ENCODE measurements at regions not wholly inside any gene's neighbourhood (a gene's known extent, or its start where the extent isn't known, plus 50 kb on each side); places are given as distances from the start of the nearest gene placed in this dataset.

DNA sequence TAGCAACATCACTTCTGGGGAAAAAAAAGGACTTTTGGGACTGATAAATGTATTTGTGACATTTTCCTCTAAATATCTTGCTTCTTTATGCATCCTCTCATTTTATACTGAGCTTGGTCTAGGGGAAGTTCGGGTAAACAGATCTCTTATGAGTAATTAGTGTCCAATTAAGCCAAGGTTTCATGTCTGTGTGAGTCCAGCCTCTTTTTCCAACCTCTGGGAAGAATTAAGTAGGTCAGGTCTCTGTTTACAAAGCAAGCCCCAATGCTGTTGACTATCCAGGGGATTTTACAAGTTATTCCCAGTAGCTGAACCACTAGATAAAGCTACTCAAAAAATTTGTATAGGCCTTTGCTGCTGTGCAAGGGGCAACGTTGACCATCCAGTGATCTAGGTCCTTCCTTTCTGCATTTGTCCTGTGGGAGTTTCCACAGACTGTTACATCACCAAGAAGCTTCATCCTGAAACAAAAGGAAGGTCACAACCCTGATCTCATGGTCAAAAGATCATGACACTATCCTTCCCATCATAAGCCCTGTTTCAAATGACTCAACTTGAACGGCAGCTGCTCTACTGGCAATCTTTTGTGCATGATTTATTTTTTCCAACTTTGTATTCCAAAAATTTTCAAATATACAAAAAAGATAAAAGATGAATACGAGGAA lies 74.3 kb downstream of the ETS2 start:
- intact Hi-C loops (cut with DNase I) = no loop called here
- ATAC-seq = no peak
- DNase-seq (ENCODE audit: missing footprints) = no peak

DNA sequence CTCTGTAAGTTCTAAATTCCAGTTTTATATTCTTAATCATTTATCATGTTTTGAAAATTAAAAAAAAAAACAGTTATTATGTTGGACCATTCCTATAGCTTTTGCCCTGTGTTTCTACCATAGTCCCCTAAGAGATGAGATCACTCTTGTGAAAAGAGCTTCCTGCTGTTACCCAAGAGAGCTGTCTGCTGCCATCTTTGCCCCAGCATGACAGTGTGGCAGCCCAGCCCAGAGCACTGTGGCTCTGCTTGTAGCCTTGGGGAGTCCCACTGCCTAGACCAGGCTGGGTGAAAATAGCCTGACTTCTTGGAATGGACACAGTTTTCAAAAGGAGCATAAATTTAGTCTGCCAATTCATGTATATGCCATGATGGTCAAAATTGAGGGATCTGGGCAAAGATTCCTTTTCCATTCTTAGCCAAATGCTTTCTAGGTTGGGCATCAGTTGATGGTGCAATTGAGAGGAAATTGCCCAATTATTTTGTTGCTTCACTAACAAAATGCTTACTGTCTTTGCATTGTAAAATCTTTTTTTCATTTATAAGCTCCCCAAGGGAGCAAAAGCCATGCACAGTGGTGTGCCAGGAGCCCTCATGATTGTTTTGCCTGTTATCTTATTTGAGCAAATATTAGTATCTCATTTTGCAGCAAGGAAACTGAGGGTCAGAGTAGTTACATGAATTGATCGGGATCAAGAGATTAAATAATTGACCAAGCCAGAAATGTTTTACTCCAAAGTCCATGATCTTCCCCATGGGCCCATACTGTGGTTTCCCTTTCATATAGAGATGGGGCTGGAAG lies 72.8 kb downstream of the ETS2 start:
- no peak for DNase-seq (ENCODE audit: missing footprints)
- no peak for ATAC-seq
- intact Hi-C loops (cut with DNase I) = no loop called here

DNA sequence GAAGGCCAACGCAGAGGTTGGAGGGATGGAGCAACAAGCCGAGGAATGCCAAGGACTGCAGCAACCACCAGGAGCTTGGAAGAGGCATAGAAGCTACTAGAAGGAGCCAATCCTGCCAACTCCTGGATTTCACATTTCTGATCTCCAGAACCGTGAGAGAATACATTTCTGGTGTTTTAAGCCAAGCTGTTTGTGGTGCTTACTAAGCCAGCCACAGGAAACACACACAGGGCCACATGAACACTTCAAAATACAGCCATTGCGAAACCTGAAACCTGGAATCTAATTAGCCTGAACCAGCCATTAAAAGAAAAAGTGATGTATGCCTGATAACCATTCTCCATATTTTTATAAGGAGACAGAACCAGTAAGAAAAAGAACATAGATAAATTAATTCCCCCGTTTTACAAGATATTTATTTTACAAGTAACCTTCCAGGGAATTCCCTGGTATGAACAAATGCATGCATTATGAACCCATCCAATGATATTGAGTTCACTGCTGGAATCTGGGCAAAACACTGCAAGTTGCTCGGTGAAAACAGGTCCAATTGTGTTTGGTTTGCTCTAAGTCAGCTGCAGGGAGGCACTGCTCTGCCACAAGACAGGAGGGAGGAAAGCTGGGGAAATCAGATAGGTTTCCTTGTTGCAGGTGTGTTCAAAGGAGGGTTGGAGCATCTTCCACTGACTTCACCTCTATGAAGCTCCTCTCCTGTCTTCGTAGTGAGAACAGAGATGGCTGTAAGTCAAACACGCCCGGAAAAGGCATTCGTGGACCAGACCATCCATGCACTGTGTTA lies 70.2 kb downstream of the ETS2 start:
- intact Hi-C loops (cut with DNase I) = no loop called here
- no peak for ATAC-seq
- no peak for DNase-seq (ENCODE audit: missing footprints)
